Neural progenitor cell (in vitro differentiated cells): ENCODE measurements at regions not wholly inside any gene's neighbourhood (a gene's known extent, or its start where the extent isn't known, plus 50 kb on each side); places are given as distances from the start of the nearest gene placed in this dataset.

Experiments
- DNase-seq: peaks from one replicate; pipeline ENCODE4 v3.0.0-alpha.2; 2016; ENCODE audit warnings: low spot score
- H2AFZ ChIP-seq: fragments of 200-600 bp; sonication (generic); replicated peaks from 2 replicates; pipeline ENCODE4 v1.6.1; 2016; ENCODE audit warnings: antibody characterized with exemption
- H3F3A ChIP-seq: fragments of 200-600 bp; sonication (generic); 2 replicates; pipeline ENCODE4 v1.6.1; 2016; ENCODE audit warnings: antibody characterized with exemption, low read depth
- H3K27ac ChIP-seq: fragments of 200-600 bp; sonication (generic); 2 replicates; pipeline ENCODE4 v1.5.1; 2016; ENCODE audit warnings: mild to moderate bottlenecking
- H3K27me3 ChIP-seq: fragments of 200-600 bp; sonication (generic); 2 replicates; pipeline ENCODE4 v1.6.1; 2016; ENCODE audit warnings: mild to moderate bottlenecking, moderate library complexity
- H3K36me3 ChIP-seq: fragments of 200-600 bp; sonication (generic); 2 replicates; pipeline ENCODE4 v1.5.1; 2016
- H3K4me1 ChIP-seq: fragments of 200-600 bp; sonication (generic); 2 replicates; pipeline ENCODE4 v1.6.1; 2016; ENCODE audit warnings: mixed run types
- H3K4me2 ChIP-seq: fragments of 200-600 bp; sonication (generic); 2 replicates; pipeline ENCODE4 v1.6.1; 2016
- H3K4me3 ChIP-seq: fragments of 200-600 bp; sonication (generic); 2 replicates; pipeline ENCODE4 v1.5.1; 2016
- H3K79me2 ChIP-seq: fragments of 200-600 bp; sonication (generic); 2 replicates; pipeline ENCODE4 v1.6.1; 2016; ENCODE audit warnings: low read depth
- H3K9ac ChIP-seq: fragments of 200-600 bp; sonication (generic); 2 replicates; pipeline ENCODE4 v1.6.1; 2016
- H3K9me3 ChIP-seq: fragments of 200-600 bp; sonication (generic); 2 replicates; pipeline ENCODE4 v1.5.1; 2016; ENCODE audit warnings: low read depth
- H4K20me1 ChIP-seq: fragments of 200-600 bp; sonication (generic); 2 replicates; pipeline ENCODE4 v1.6.1; 2016; ENCODE audit warnings: low read depth
- H3K27ac Mint-ChIP-seq: 3 replicates; pipeline ENCODE4 v1.8.0; 2021; ENCODE audit warnings: mixed read lengths
- H3K27me3 Mint-ChIP-seq: 2 replicates; pipeline ENCODE4 v1.8.0; 2022; ENCODE audit warnings: low read depth, mild to moderate bottlenecking, inconsistent platforms, moderate library complexity, mixed read lengths; ENCODE audit not compliant: insufficient read depth
- H3K36me3 Mint-ChIP-seq: 3 replicates; pipeline ENCODE4 v1.8.0; 2021; ENCODE audit warnings: mixed read lengths
- H3K4me1 Mint-ChIP-seq: 3 replicates; pipeline ENCODE4 v1.8.0; 2021; ENCODE audit warnings: mixed read lengths
- H3K4me3 Mint-ChIP-seq: 3 replicates; pipeline ENCODE4 v1.8.0; 2021; ENCODE audit warnings: mild to moderate bottlenecking, moderate library complexity, mixed read lengths
- H3K9me3 Mint-ChIP-seq: 3 replicates; pipeline ENCODE4 v1.8.0; 2020; ENCODE audit warnings: mixed read lengths
- CTCF ChIP-seq: fragments of 200-600 bp; sonication (generic); IDR thresholded peaks from 2 replicates; pipeline ENCODE4 v1.5.1; 2017; ENCODE audit warnings: antibody characterized with exemption, mild to moderate bottlenecking
- EZH2 ChIP-seq: fragments of 200-600 bp; sonication (generic); IDR thresholded peaks from 2 replicates; pipeline ENCODE4 v1.6.1; 2017; ENCODE audit warnings: antibody characterized with exemption, mild to moderate bottlenecking, moderate library complexity
- EZH2phosphoT487 ChIP-seq: fragments of 200-600 bp; sonication (generic); IDR thresholded peaks from 2 replicates; pipeline ENCODE4 v1.6.1; 2017; ENCODE audit warnings: antibody characterized with exemption

- no peak overlapping the region for H3K9ac ChIP-seq
- no peak overlapping the region for H3K27ac Mint-ChIP-seq
- no peaks in the 10 kb centered on the region for H3K79me2 ChIP-seq
- H3K4me3 Mint-ChIP-seq, result no peak overlapping the region
- peaks cover 5% of the 10 kb centered on the region for H3K9me3 Mint-ChIP-seq
- H3K36me3 ChIP-seq, result no peaks in the 10 kb centered on the region
- H3K36me3 Mint-ChIP-seq, result no peaks in the 10 kb centered on the region
- TF ChIP-seq EZH2phosphoT487, result no peak
- TF ChIP-seq CTCF, result no peak
- TF ChIP-seq EZH2, result no peak
- no peak overlapping the region for H3K4me2 ChIP-seq
- no peaks in the 10 kb centered on the region for H3K27me3 Mint-ChIP-seq
- H3K9me3 ChIP-seq, result no peaks in the 10 kb centered on the region
- no peaks in the 10 kb centered on the region for H3F3A ChIP-seq
- H3K27ac ChIP-seq, result no peak overlapping the region
- no peaks in the 10 kb centered on the region for H3K4me1 ChIP-seq
- no peak for DNase-seq
- no peaks in the 10 kb centered on the region for H3K27me3 ChIP-seq
- H3K4me1 Mint-ChIP-seq, result no peaks in the 10 kb centered on the region
- H2AFZ ChIP-seq, result no peak overlapping the region
- H3K4me3 ChIP-seq, result no peak overlapping the region
- H4K20me1 ChIP-seq, result no peaks in the 10 kb centered on the region
These were observed 177.3 kb downstream of the BMP4 start for GRCh38 chr14:53779301-53779700.

GRCh38 chr14:53778263-53778662 is 178.4 kb downstream of the BMP4 start:
- Histone ChIP-seq H3K79me2 (no peaks in the 10 kb centered on the region), H3K27me3 (no peaks in the 10 kb centered on the region), H3F3A (no peaks in the 10 kb centered on the region), H3K4me1 (no peaks in the 10 kb centered on the region), H3K9me3 (no peaks in the 10 kb centered on the region), H4K20me1 (no peaks in the 10 kb centered on the region), H3K4me2 (no peak overlapping the region), H2AFZ (no peak overlapping the region), H3K9ac (no peak overlapping the region), H3K4me3 (no peak overlapping the region), H3K27ac (no peak overlapping the region), H3K36me3 (no peaks in the 10 kb centered on the region)
- TF ChIP-seq EZH2 (no peak), EZH2phosphoT487 (no peak), CTCF (no peak)
- Mint-ChIP-seq H3K4me3 (no peak overlapping the region), H3K27me3 (no peaks in the 10 kb centered on the region), H3K27ac (no peak overlapping the region), H3K9me3 (peaks cover 3% of the 10 kb centered on the region), H3K4me1 (no peaks in the 10 kb centered on the region), H3K36me3 (no peaks in the 10 kb centered on the region)
- no peak for DNase-seq

GRCh38 chr14:53772936-53773335 is 183.7 kb downstream of the BMP4 start:
- Mint-ChIP-seq H3K4me1 (peaks cover 1% of the 10 kb centered on the region), H3K9me3 (peaks cover 3% of the 10 kb centered on the region), H3K27ac (no peak overlapping the region), H3K4me3 (no peak overlapping the region), H3K27me3 (no peaks in the 10 kb centered on the region), H3K36me3 (no peaks in the 10 kb centered on the region)
- Histone ChIP-seq H3F3A (no peaks in the 10 kb centered on the region), H3K4me2 (no peak overlapping the region), H3K27ac (no peak overlapping the region), H2AFZ (no peak overlapping the region), H3K79me2 (no peaks in the 10 kb centered on the region), H3K36me3 (no peaks in the 10 kb centered on the region), H3K27me3 (no peaks in the 10 kb centered on the region), H4K20me1 (no peaks in the 10 kb centered on the region), H3K4me3 (no peak overlapping the region), H3K9ac (no peak overlapping the region), H3K4me1 (no peaks in the 10 kb centered on the region), H3K9me3 (no peaks in the 10 kb centered on the region)
- TF ChIP-seq CTCF (no peak), EZH2 (no peak), EZH2phosphoT487 (no peak)
- no peak for DNase-seq

GRCh38 chr14:53767566-53767965 is 189.1 kb downstream of the BMP4 start:
- H3K4me3 ChIP-seq, result no peak overlapping the region
- no peaks in the 10 kb centered on the region for H3K79me2 ChIP-seq
- H3K9me3 ChIP-seq, result no peaks in the 10 kb centered on the region
- no peak overlapping the region for H2AFZ ChIP-seq
- H3K9ac ChIP-seq, result no peak overlapping the region
- H4K20me1 ChIP-seq, result no peaks in the 10 kb centered on the region
- Mint-ChIP-seq H3K4me1 (peaks cover 4% of the 10 kb centered on the region), H3K9me3 (no peaks in the 10 kb centered on the region), H3K36me3 (no peaks in the 10 kb centered on the region), H3K27ac (no peak overlapping the region), H3K27me3 (no peaks in the 10 kb centered on the region), H3K4me3 (no peak overlapping the region)
- no peak for DNase-seq
- TF ChIP-seq EZH2phosphoT487 (no peak), EZH2 (no peak), CTCF (no peak)
- H3K36me3 ChIP-seq, result no peaks in the 10 kb centered on the region
- no peak overlapping the region for H3K4me2 ChIP-seq
- H3K4me1 ChIP-seq, result no peaks in the 10 kb centered on the region
- no peak overlapping the region for H3K27ac ChIP-seq
- H3F3A ChIP-seq, result no peaks in the 10 kb centered on the region
- no peaks in the 10 kb centered on the region for H3K27me3 ChIP-seq
